ENCODE measurements at regions not wholly inside any gene's neighbourhood (a gene's known extent, or its start where the extent isn't known, plus 50 kb on each side); places are given as distances from the start of the nearest gene placed in this dataset.

- Histone ChIP-seq H3K4me3 (ENCODE audit: low read length) (no peak overlapping the region), H3K4me1 (ENCODE audit: insufficient read depth, low read length) (no peaks in the 10 kb centered on the region), H3K27ac (ENCODE audit: low read depth, low read length) (no peak overlapping the region), H3K9me3 (ENCODE audit: low read length) (no peaks in the 10 kb centered on the region), H3K36me3 (ENCODE audit: insufficient read depth, low read length) (no peaks in the 10 kb centered on the region), H3K27me3 (ENCODE audit: insufficient read depth, low read length, poor library complexity, severe bottlenecking) (no peaks in the 10 kb centered on the region)
- Mint-ChIP-seq H3K27me3 (no peaks in the 10 kb centered on the region), H3K36me3 (no peaks in the 10 kb centered on the region), H3K4me1 (no peaks in the 10 kb centered on the region), H3K27ac (no peak overlapping the region), H3K9me3 (peaks cover 0 to 4% (median 0%) of the 10 kb centered on the region in 5 donors), H3K4me3 (no peak overlapping the region)
- POLR2A ChIA-PET = no interaction called here
- CTCF ChIA-PET = no interaction called here
- DNase-seq = no peak
Measured at GRCh38 chr1:195763146-195763906, 844.9 kb downstream of the KCNT2 start.

- Histone ChIP-seq H3K4me1 (ENCODE audit: insufficient read depth, low read length) (no peaks in the 10 kb centered on the region), H3K4me3 (ENCODE audit: low read length) (no peak overlapping the region), H3K27ac (ENCODE audit: low read depth, low read length) (no peak overlapping the region), H3K36me3 (ENCODE audit: insufficient read depth, low read length) (no peaks in the 10 kb centered on the region), H3K27me3 (ENCODE audit: insufficient read depth, low read length, poor library complexity, severe bottlenecking) (no peaks in the 10 kb centered on the region), H3K9me3 (ENCODE audit: low read length) (no peaks in the 10 kb centered on the region)
- POLR2A ChIA-PET = no interaction called here
- Mint-ChIP-seq H3K9me3 (peaks cover 0 to 4% (median 0%) of the 10 kb centered on the region in 5 donors), H3K27ac (no peak overlapping the region), H3K4me3 (no peak overlapping the region), H3K27me3 (no peaks in the 10 kb centered on the region), H3K4me1 (no peaks in the 10 kb centered on the region), H3K36me3 (no peaks in the 10 kb centered on the region)
- CTCF ChIA-PET = no interaction called here
- DNase-seq = no peak
Measured at GRCh38 chr1:195761104-195761503, 847.1 kb downstream of the KCNT2 start.

GRCh38 chr1:195756109-195756508, 852.1 kb downstream of the KCNT2 start:
- Histone ChIP-seq H3K36me3 (ENCODE audit: insufficient read depth, low read length) (no peaks in the 10 kb centered on the region), H3K27me3 (ENCODE audit: insufficient read depth, low read length, poor library complexity, severe bottlenecking) (no peaks in the 10 kb centered on the region), H3K9me3 (ENCODE audit: low read length) (no peaks in the 10 kb centered on the region), H3K27ac (ENCODE audit: low read depth, low read length) (no peak overlapping the region), H3K4me3 (ENCODE audit: low read length) (no peak overlapping the region), H3K4me1 (ENCODE audit: insufficient read depth, low read length) (no peaks in the 10 kb centered on the region)
- no peak for DNase-seq
- no peaks in the 10 kb centered on the region for H3K27me3 Mint-ChIP-seq
- no peaks in the 10 kb centered on the region for H3K4me1 Mint-ChIP-seq
- peaks cover 0 to 5% (median 0%) of the 10 kb centered on the region in 5 donors for H3K9me3 Mint-ChIP-seq
- ChIA-PET POLR2A (no interaction called here), CTCF (no interaction called here)
- no peak overlapping the region for H3K27ac Mint-ChIP-seq
- H3K4me3 Mint-ChIP-seq = no peak overlapping the region
- no peaks in the 10 kb centered on the region for H3K36me3 Mint-ChIP-seq

- Mint-ChIP-seq H3K27me3 (no peaks in the 10 kb centered on the region), H3K27ac (no peak overlapping the region), H3K4me1 (no peaks in the 10 kb centered on the region), H3K36me3 (no peaks in the 10 kb centered on the region), H3K4me3 (no peak overlapping the region), H3K9me3 (peaks cover 0 to 6% (median 4%) of the 10 kb centered on the region in 5 donors)
- no peak overlapping the region for H3K27ac ChIP-seq (ENCODE audit: low read depth, low read length)
- ChIA-PET POLR2A (no interaction called here), CTCF (no interaction called here)
- DNase-seq = no peak
- no peak overlapping the region for H3K4me3 ChIP-seq (ENCODE audit: low read length)
- no peaks in the 10 kb centered on the region for H3K36me3 ChIP-seq (ENCODE audit: insufficient read depth, low read length)
- H3K9me3 ChIP-seq (ENCODE audit: low read length) = no peaks in the 10 kb centered on the region
- H3K27me3 ChIP-seq (ENCODE audit: insufficient read depth, low read length, poor library complexity, severe bottlenecking) = no peaks in the 10 kb centered on the region
- H3K4me1 ChIP-seq (ENCODE audit: insufficient read depth, low read length) = no peaks in the 10 kb centered on the region
Measured at GRCh38 chr1:195754874-195755273, 853.4 kb downstream of the KCNT2 start.

- Histone ChIP-seq H3K4me3 (ENCODE audit: low read length) (no peak overlapping the region), H3K27me3 (ENCODE audit: insufficient read depth, low read length, poor library complexity, severe bottlenecking) (no peaks in the 10 kb centered on the region), H3K4me1 (ENCODE audit: insufficient read depth, low read length) (no peaks in the 10 kb centered on the region), H3K9me3 (ENCODE audit: low read length) (no peaks in the 10 kb centered on the region), H3K36me3 (ENCODE audit: insufficient read depth, low read length) (no peaks in the 10 kb centered on the region), H3K27ac (ENCODE audit: low read depth, low read length) (no peak overlapping the region)
- peaks cover 0 to 8% (median 4%) of the 10 kb centered on the region in 5 donors for H3K9me3 Mint-ChIP-seq
- no peaks in the 10 kb centered on the region for H3K4me1 Mint-ChIP-seq
- no peaks in the 10 kb centered on the region for H3K27me3 Mint-ChIP-seq
- no peak for DNase-seq
- ChIA-PET POLR2A (no interaction called here), CTCF (no interaction called here)
- H3K36me3 Mint-ChIP-seq = no peaks in the 10 kb centered on the region
- H3K4me3 Mint-ChIP-seq = no peak overlapping the region
- H3K27ac Mint-ChIP-seq = no peak overlapping the region
Measured at GRCh38 chr1:195754303-195754702, 853.9 kb downstream of the KCNT2 start.

GRCh38 chr1:195748969-195749368, 859.3 kb downstream of the KCNT2 start:
- H3K9me3 Mint-ChIP-seq = peaks cover 0 to 12% (median 6%) of the 10 kb centered on the region in 5 donors
- CTCF ChIA-PET = no interaction called here
- no peaks in the 10 kb centered on the region for H3K27me3 ChIP-seq (ENCODE audit: insufficient read depth, low read length, poor library complexity, severe bottlenecking)
- H3K36me3 Mint-ChIP-seq = no peaks in the 10 kb centered on the region
- H3K4me3 Mint-ChIP-seq = no peak overlapping the region
- no peak overlapping the region for H3K27ac ChIP-seq (ENCODE audit: low read depth, low read length)
- H3K27ac Mint-ChIP-seq = no peak overlapping the region
- H3K9me3 ChIP-seq (ENCODE audit: low read length) = no peaks in the 10 kb centered on the region
- no peaks in the 10 kb centered on the region for H3K27me3 Mint-ChIP-seq
- H3K4me1 ChIP-seq (ENCODE audit: insufficient read depth, low read length) = no peaks in the 10 kb centered on the region
- H3K4me3 ChIP-seq (ENCODE audit: low read length) = no peak overlapping the region
- no peak for DNase-seq
- POLR2A ChIA-PET = no interaction called here
- H3K4me1 Mint-ChIP-seq = no peaks in the 10 kb centered on the region
- H3K36me3 ChIP-seq (ENCODE audit: insufficient read depth, low read length) = no peaks in the 10 kb centered on the region

GRCh38 chr1:195745189-195746010, 862.8 kb downstream of the KCNT2 start:
- no peak for DNase-seq
- Histone ChIP-seq H3K9me3 (ENCODE audit: low read length) (no peaks in the 10 kb centered on the region), H3K4me1 (ENCODE audit: insufficient read depth, low read length) (no peaks in the 10 kb centered on the region), H3K4me3 (ENCODE audit: low read length) (no peak overlapping the region), H3K36me3 (ENCODE audit: insufficient read depth, low read length) (no peaks in the 10 kb centered on the region), H3K27ac (ENCODE audit: low read depth, low read length) (no peak overlapping the region), H3K27me3 (ENCODE audit: insufficient read depth, low read length, poor library complexity, severe bottlenecking) (no peaks in the 10 kb centered on the region)
- H3K4me1 Mint-ChIP-seq = no peaks in the 10 kb centered on the region
- peaks cover 0 to 22% (median 4%) of the 10 kb centered on the region in 5 donors for H3K9me3 Mint-ChIP-seq
- ChIA-PET POLR2A (no interaction called here), CTCF (no interaction called here)
- no peak overlapping the region for H3K27ac Mint-ChIP-seq
- no peaks in the 10 kb centered on the region for H3K27me3 Mint-ChIP-seq
- no peaks in the 10 kb centered on the region for H3K36me3 Mint-ChIP-seq
- H3K4me3 Mint-ChIP-seq = no peak overlapping the region

- no peaks in the 10 kb centered on the region for H3K27me3 Mint-ChIP-seq
- Histone ChIP-seq H3K36me3 (ENCODE audit: insufficient read depth, low read length) (no peaks in the 10 kb centered on the region), H3K27me3 (ENCODE audit: insufficient read depth, low read length, poor library complexity, severe bottlenecking) (no peaks in the 10 kb centered on the region), H3K4me1 (ENCODE audit: insufficient read depth, low read length) (no peaks in the 10 kb centered on the region), H3K4me3 (ENCODE audit: low read length) (no peak overlapping the region), H3K9me3 (ENCODE audit: low read length) (no peaks in the 10 kb centered on the region), H3K27ac (ENCODE audit: low read depth, low read length) (no peak overlapping the region)
- no peak overlapping the region for H3K4me3 Mint-ChIP-seq
- CTCF ChIA-PET = no interaction called here
- peaks cover 0 to 21% (median 0%) of the 10 kb centered on the region in 5 donors for H3K9me3 Mint-ChIP-seq
- no peaks in the 10 kb centered on the region for H3K4me1 Mint-ChIP-seq
- H3K36me3 Mint-ChIP-seq = no peaks in the 10 kb centered on the region
- POLR2A ChIA-PET = no interaction called here
- H3K27ac Mint-ChIP-seq = no peak overlapping the region
- DNase-seq = no peak
Measured at GRCh38 chr1:195744256-195744655, 864.0 kb downstream of the KCNT2 start.
